Liver (tissue), 8 donors: ENCODE measurements at regions not wholly inside any gene's neighbourhood (a gene's known extent, or its start where the extent isn't known, plus 50 kb on each side); places are given as distances from the start of the nearest gene placed in this dataset.

Experiments
- DNase-seq: peaks from one replicate; pipeline ENCODE4 v3.0.0-alpha.2; 2017; ENCODE audit warnings: low spot score
- H3K27ac ChIP-seq, 2 donors: one replicate each; pipeline ENCODE4 v1.7.0; 2013; ENCODE audit warnings: inconsistent platforms in 2 of 2, low read length in 2 of 2, control low read depth in 1 of 2, low read depth in 1 of 2, mild to moderate bottlenecking in 1 of 2
- H3K27me3 ChIP-seq, 4 donors: one replicate each; pipeline versions ENCODE4 v1.6.1 to v1.7.0; 2013; ENCODE audit warnings: low read length in 3 of 4, inconsistent platforms in 1 of 4, mild to moderate bottlenecking in 1 of 4, moderate library complexity in 1 of 4; ENCODE audit not compliant: control insufficient read depth in 4 of 4, insufficient read depth in 4 of 4
- H3K36me3 ChIP-seq, 4 donors: one replicate each; pipeline versions ENCODE4 v1.6.1 to v1.7.0; 2013; ENCODE audit warnings: low read length in 3 of 4, mild to moderate bottlenecking in 3 of 4, low read depth in 1 of 4, moderate library complexity in 1 of 4; ENCODE audit not compliant: control insufficient read depth in 4 of 4, insufficient read depth in 3 of 4
- H3K4me1 ChIP-seq, 4 donors: one replicate each; pipeline versions ENCODE4 v1.6.1 to v1.7.0; 2013; ENCODE audit warnings: low read length in 3 of 4, mild to moderate bottlenecking in 3 of 4, moderate library complexity in 1 of 4; ENCODE audit not compliant: control insufficient read depth in 4 of 4, insufficient read depth in 4 of 4
- H3K4me3 ChIP-seq, 3 donors: one replicate each; pipeline versions ENCODE4 v1.6.1 to v1.7.0; 2013; ENCODE audit warnings: low read length in 3 of 3, control low read depth in 1 of 3, low read depth in 1 of 3, mild to moderate bottlenecking in 1 of 3
- H3K9ac ChIP-seq, 2 donors: one replicate each; pipeline ENCODE4 v1.7.0; 2013; ENCODE audit warnings: low read length in 2 of 2, mild to moderate bottlenecking in 2 of 2, moderate library complexity in 2 of 2, control low read depth in 1 of 2, low read depth in 1 of 2
- H3K9me3 ChIP-seq, 4 donors: one replicate each; pipeline versions ENCODE4 v1.6.1 to v1.7.0; 2013; ENCODE audit warnings: low read length in 3 of 4; ENCODE audit not compliant: control insufficient read depth in 4 of 4
- ATF3 ChIP-seq: IDR thresholded peaks from 2 replicates; pipeline ENCODE4 v1.6.1; 2016; ENCODE audit warnings: antibody characterized with exemption
- CTCF ChIP-seq: fragments of 150-350 bp; IDR thresholded peaks from 2 replicates; pipeline ENCODE4 v1.5.1; 2017; ENCODE audit warnings: improper control_type of control experiment, low read depth, low read length; ENCODE audit not compliant: missing input control
- EGR1 ChIP-seq, 2 donors: IDR thresholded peaks; 2 replicates each; pipeline ENCODE4 v1.6.1; 2016 to 2018; ENCODE audit warnings: antibody characterized with exemption in 2 of 2, low read depth in 2 of 2
- FOXA1 ChIP-seq: IDR thresholded peaks from 2 replicates; pipeline ENCODE4 v1.6.1; 2016; ENCODE audit warnings: antibody characterized with exemption
- FOXA2 ChIP-seq: IDR thresholded peaks from 2 replicates; pipeline ENCODE4 v1.6.1; 2016; ENCODE audit warnings: antibody characterized with exemption
- GABPA ChIP-seq, 2 donors: IDR thresholded peaks in 1 of 2; conservative IDR thresholded peaks in 1 of 2; 2 replicates each; pipeline ENCODE4 v1.6.1; 2016; ENCODE audit warnings: antibody characterized with exemption in 2 of 2, mild to moderate bottlenecking in 1 of 2, moderate library complexity in 1 of 2
- HNF4A ChIP-seq, 2 donors: conservative IDR thresholded peaks; 2 replicates each; pipeline ENCODE4 v1.6.1; 2016; ENCODE audit warnings: antibody characterized with exemption in 2 of 2, mild to moderate bottlenecking in 2 of 2
- HNF4G ChIP-seq: IDR thresholded peaks from 2 replicates; pipeline ENCODE4 v1.6.1; 2016; ENCODE audit warnings: antibody characterized with exemption
- JUND ChIP-seq, 2 donors: IDR thresholded peaks; 2 replicates each; pipeline ENCODE4 v1.6.1; 2016; ENCODE audit warnings: antibody characterized with exemption in 2 of 2
- MAX ChIP-seq: IDR thresholded peaks from 2 replicates; pipeline ENCODE4 v1.6.1; 2016; ENCODE audit warnings: antibody characterized with exemption
- NR2F2 ChIP-seq: IDR thresholded peaks from 2 replicates; pipeline ENCODE4 v1.6.1; 2016; ENCODE audit warnings: antibody characterized with exemption
- RAD21 ChIP-seq, 2 donors: IDR thresholded peaks; 2 replicates each; pipeline ENCODE4 v1.6.1; 2016; ENCODE audit warnings: antibody characterized with exemption in 2 of 2, mild to moderate bottlenecking in 2 of 2
- REST ChIP-seq: IDR thresholded peaks from 2 replicates; pipeline ENCODE4 v1.6.1; 2016; ENCODE audit warnings: antibody characterized with exemption, mild to moderate bottlenecking
- RXRA ChIP-seq, 2 donors: IDR thresholded peaks; 2 replicates each; pipeline ENCODE4 v1.6.1; 2017 to 2018; ENCODE audit warnings: antibody characterized with exemption in 2 of 2, mild to moderate bottlenecking in 1 of 2
- SP1 ChIP-seq: IDR thresholded peaks from 2 replicates; pipeline ENCODE4 v1.6.1; 2018; ENCODE audit warnings: antibody characterized with exemption, mild to moderate bottlenecking
- TAF1 ChIP-seq: conservative IDR thresholded peaks from 2 replicates; pipeline ENCODE4 v1.6.1; 2016; ENCODE audit warnings: antibody characterized with exemption, mild to moderate bottlenecking
- YY1 ChIP-seq: IDR thresholded peaks from 2 replicates; pipeline ENCODE4 v1.6.1; 2016; ENCODE audit warnings: antibody characterized with exemption, mild to moderate bottlenecking
- ZBTB33 ChIP-seq: IDR thresholded peaks from 2 replicates; pipeline ENCODE4 v1.6.1; 2016; ENCODE audit warnings: antibody characterized with exemption
- whole genome bisulfite sequencing: extraction: QIAGEN DNeasy Blood & Tissue Kit; methylation state at CpG from one replicate; pipeline ENCODE4 v1.1.7; 2013; 5-methylcytosine and 5-hydroxymethylcytosine counted together
- donor health status: healthy.
- donor health status: healthy.
- donor health status: healthy.
- donor health status: healthy.
- donor health status: healthy.

GRCh38 chr9:91060520-91061343 lies 259.1 kb downstream of the SYK start:
- Histone ChIP-seq H3K9me3 (no peaks in the 10 kb centered on the region), H3K27me3 (no peaks in the 10 kb centered on the region), H3K4me3 (no peak overlapping the region), H3K36me3 (no peaks in the 10 kb centered on the region), H3K9ac (peak overlapping the region in 1 of 2 donors; percentile 57), H3K4me1 (peaks cover 2 to 20% (median 8%) of the 10 kb centered on the region in 4 donors), H3K27ac (peak overlapping the region; percentile 87 to 91)
- DNase-seq: peak; percentile 36
- WGBS: 8% methylated on average over 8 of the region's 8 CpGs
- peak; percentile 98 to 99 for TF ChIP-seq JUND (IDR thresholded peaks at IDR 0.05)
- TF ChIP-seq FOXA2: peak; percentile 88
- peak; percentile 33 for TF ChIP-seq TAF1
- TF ChIP-seq ATF3: peak; percentile 96
- peak; percentile 66 for TF ChIP-seq YY1
- TF ChIP-seq REST: peak; percentile 70
- peak in 1 of 2 donors; percentile 81 for TF ChIP-seq EGR1 (IDR thresholded peaks at IDR 0.05; ENCODE audit: low read depth in 2 of 2)
- peak in 1 of 2 donors; percentile 91 for TF ChIP-seq RXRA (IDR thresholded peaks at IDR 0.05)
- TF ChIP-seq NR2F2: no peak
- peak; percentile 48 for TF ChIP-seq RAD21 (IDR thresholded peaks at IDR 0.05)
- no peak for TF ChIP-seq HNF4G
- peak; percentile 73 for TF ChIP-seq SP1
- peak; percentile 82 for TF ChIP-seq ZBTB33
- TF ChIP-seq GABPA (IDR thresholded peaks at IDR 0.05 in 1 of 2, conservative IDR thresholded peaks at IDR 0.05 in 1 of 2): peak in 1 of 2 donors; percentile 49
- TF ChIP-seq MAX: peak; percentile 92
- peak; percentile 68 to 83 for TF ChIP-seq HNF4A (conservative IDR thresholded peaks at IDR 0.05)
- peak; percentile 88 for TF ChIP-seq FOXA1
- no peak for TF ChIP-seq CTCF
